Upper lobe of left lung (tissue), 4 donors: ENCODE measurements at regions not wholly inside any gene's neighbourhood (a gene's known extent, or its start where the extent isn't known, plus 50 kb on each side); places are given as distances from the start of the nearest gene placed in this dataset.

ENCODE experiments used
- POLR2A ChIP-seq, 4 donors: fragments of 450-650 bp; IDR thresholded peaks; one replicate each; pipeline ENCODE4 v1.5.1; 2016 to 2017; ENCODE audit warnings: antibody characterized with exemption in 4 of 4, mild to moderate bottlenecking in 2 of 4
- TF ChIP-seq, protein P1 (sequence below), 6 experiments: fragments of 450-650 bp in 4 of 6; fragments of 200-600 bp in 2 of 6; sonication (generic) in 2 of 6; IDR thresholded peaks; one replicate each; pipeline ENCODE4 v1.5.1; 2016 to 2019; ENCODE audit warnings: antibody characterized with exemption in 6 of 6

DNA sequence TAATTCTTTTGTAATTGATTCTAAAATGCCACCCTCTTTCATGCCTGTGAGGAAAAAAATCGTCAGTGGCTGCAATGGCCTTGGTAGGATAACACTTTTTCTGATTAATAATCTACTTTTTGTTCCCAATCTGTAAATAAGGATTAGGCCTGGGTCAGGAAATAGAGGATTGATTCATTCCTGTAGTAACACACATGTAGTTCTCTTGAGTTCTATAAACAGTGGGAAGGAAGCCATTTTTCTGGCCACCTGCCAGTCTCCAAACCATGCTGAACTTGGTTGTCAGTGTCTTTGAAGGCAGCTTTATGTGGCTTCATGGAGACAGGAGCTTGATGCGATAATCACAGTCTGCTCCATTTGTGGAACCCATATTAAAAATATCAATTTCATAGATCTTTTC lies 169.3 kb upstream of the NFE2L3 start:
- TF ChIP-seq, protein P1, sequence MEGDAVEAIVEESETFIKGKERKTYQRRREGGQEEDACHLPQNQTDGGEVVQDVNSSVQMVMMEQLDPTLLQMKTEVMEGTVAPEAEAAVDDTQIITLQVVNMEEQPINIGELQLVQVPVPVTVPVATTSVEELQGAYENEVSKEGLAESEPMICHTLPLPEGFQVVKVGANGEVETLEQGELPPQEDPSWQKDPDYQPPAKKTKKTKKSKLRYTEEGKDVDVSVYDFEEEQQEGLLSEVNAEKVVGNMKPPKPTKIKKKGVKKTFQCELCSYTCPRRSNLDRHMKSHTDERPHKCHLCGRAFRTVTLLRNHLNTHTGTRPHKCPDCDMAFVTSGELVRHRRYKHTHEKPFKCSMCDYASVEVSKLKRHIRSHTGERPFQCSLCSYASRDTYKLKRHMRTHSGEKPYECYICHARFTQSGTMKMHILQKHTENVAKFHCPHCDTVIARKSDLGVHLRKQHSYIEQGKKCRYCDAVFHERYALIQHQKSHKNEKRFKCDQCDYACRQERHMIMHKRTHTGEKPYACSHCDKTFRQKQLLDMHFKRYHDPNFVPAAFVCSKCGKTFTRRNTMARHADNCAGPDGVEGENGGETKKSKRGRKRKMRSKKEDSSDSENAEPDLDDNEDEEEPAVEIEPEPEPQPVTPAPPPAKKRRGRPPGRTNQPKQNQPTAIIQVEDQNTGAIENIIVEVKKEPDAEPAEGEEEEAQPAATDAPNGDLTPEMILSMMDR (IDR thresholded peaks at IDR 0.05) = no peak
- TF ChIP-seq POLR2A (IDR thresholded peaks at IDR 0.05) = no peak
